ENCODE measurements at regions not wholly inside any gene's neighbourhood (a gene's known extent, or its start where the extent isn't known, plus 50 kb on each side); places are given as distances from the start of the nearest gene placed in this dataset.

DNA sequence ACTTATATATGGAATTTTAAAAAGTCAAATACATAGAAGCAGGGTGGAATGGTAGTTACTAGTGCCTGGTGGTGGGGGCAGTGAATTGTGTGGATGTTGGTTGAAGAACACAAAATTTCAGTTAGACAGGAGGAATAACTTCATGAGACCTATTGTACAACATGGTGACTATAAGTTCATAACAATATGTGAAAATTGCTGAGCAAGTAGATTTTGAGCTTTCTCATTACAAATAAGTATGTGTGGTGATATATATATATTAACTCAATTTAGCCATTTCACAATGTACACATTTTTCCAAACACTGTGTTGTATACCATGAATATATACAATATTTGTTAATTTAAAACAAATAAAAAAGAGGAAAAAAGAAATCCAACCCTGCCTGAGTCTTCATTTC, 641.1 kb downstream of the DIAPH3 start:
- ATAC-seq (ENCODE audit: low FRiP score in 2 of 2) (no peak), DNase-seq (no peak)
- no peak overlapping the region for H3K4me3 ChIP-seq
- no peak for TF ChIP-seq POLR2A (IDR thresholded peaks at IDR 0.05)
- no peak for TF ChIP-seq EP300 (IDR thresholded peaks at IDR 0.05)
- TF ChIP-seq, protein P1, sequence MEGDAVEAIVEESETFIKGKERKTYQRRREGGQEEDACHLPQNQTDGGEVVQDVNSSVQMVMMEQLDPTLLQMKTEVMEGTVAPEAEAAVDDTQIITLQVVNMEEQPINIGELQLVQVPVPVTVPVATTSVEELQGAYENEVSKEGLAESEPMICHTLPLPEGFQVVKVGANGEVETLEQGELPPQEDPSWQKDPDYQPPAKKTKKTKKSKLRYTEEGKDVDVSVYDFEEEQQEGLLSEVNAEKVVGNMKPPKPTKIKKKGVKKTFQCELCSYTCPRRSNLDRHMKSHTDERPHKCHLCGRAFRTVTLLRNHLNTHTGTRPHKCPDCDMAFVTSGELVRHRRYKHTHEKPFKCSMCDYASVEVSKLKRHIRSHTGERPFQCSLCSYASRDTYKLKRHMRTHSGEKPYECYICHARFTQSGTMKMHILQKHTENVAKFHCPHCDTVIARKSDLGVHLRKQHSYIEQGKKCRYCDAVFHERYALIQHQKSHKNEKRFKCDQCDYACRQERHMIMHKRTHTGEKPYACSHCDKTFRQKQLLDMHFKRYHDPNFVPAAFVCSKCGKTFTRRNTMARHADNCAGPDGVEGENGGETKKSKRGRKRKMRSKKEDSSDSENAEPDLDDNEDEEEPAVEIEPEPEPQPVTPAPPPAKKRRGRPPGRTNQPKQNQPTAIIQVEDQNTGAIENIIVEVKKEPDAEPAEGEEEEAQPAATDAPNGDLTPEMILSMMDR (IDR thresholded peaks at IDR 0.05): no peak
- TF ChIP-seq POLR2AphosphoS5 (IDR thresholded peaks at IDR 0.05): no peak
- no peaks in the 10 kb centered on the region for H3K27me3 ChIP-seq
- no peaks in the 10 kb centered on the region for H3K9me3 ChIP-seq
- no peak overlapping the region for H3K27ac ChIP-seq
- H3K36me3 ChIP-seq: no peaks in the 10 kb centered on the region
- no peaks in the 10 kb centered on the region for H3K4me1 ChIP-seq

DNA sequence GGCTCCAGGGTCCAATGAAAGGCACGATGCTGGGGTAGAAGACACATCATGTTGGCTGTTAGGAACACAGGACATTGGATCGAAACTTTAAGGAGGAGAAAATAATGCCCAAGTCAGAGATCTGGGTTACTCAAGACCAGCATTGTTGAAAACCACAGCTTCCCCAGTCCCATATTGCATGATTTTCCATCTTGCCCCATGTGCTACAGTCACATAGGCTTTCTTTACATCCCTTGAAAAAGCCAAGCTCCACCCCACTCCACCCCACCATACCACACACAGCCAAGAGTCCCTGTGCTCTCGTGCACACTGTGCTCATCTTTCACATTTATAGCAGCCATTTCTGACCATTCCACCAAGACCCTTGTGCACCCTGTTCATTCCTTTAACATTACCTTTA, 636.2 kb downstream of the DIAPH3 start:
- peak in 1 of 2 donors; percentile 35 for ATAC-seq (ENCODE audit: low FRiP score in 2 of 2)
- H3K27ac ChIP-seq: no peak overlapping the region
- DNase-seq: no peak
- H3K9me3 ChIP-seq: no peaks in the 10 kb centered on the region
- H3K4me1 ChIP-seq: peaks cover 0 to 17% (median 7%) of the 10 kb centered on the region in 4 donors
- no peak overlapping the region for H3K4me3 ChIP-seq
- H3K36me3 ChIP-seq: no peaks in the 10 kb centered on the region
- WGBS, 2 donors: 83 to 92% methylated on average over 3 of the region's 3 CpGs
- no peaks in the 10 kb centered on the region for H3K27me3 ChIP-seq
- TF ChIP-seq POLR2AphosphoS5 (IDR thresholded peaks at IDR 0.05) (no peak), POLR2A (IDR thresholded peaks at IDR 0.05) (no peak), EP300 (IDR thresholded peaks at IDR 0.05) (no peak)
- TF ChIP-seq, protein P1 (IDR thresholded peaks at IDR 0.05): no peak

DNA sequence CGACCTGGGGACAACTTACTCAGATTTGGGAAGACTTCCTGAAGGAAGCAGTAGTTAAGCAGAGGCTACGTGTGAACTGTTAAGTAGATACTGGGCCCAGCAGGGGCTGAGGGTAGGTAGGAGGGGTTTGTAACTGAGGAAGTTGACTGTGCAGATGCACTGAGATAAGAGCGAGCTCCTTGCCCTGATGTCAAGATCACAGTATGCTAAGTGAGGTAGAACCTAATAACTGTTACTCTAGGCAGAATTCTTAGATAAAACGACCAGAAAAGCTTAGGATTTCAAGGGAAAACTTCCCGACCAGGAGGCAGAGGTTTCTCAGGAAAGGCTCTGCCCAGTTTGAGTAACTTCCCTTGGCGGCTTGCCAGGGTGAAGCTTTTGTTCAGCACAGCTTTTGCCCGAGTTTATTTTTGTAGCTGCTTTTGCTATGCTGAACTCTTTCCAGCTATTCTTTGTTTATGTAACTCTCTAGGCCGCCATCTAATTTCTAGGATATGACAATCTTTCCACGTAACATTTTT, 632.1 kb downstream of the DIAPH3 start:
- 15 to 17% methylated on average over 8 to 9 of the region's 9 CpGs for WGBS, 2 donors
- peaks cover 0 to 19% (median 7%) of the 10 kb centered on the region in 4 donors for H3K4me1 ChIP-seq
- peak overlapping the region in 2 of 4 donors; percentile 51 to 52 for H3K27ac ChIP-seq
- TF ChIP-seq, protein P1 (IDR thresholded peaks at IDR 0.05): no peak
- peak; percentile 10 to 11 for TF ChIP-seq POLR2AphosphoS5 (IDR thresholded peaks at IDR 0.05)
- no peak for TF ChIP-seq EP300 (IDR thresholded peaks at IDR 0.05)
- no peak for TF ChIP-seq POLR2A (IDR thresholded peaks at IDR 0.05)
- no peaks in the 10 kb centered on the region for H3K36me3 ChIP-seq
- H3K9me3 ChIP-seq: no peaks in the 10 kb centered on the region
- ATAC-seq (ENCODE audit: low FRiP score in 2 of 2) (peak; percentile 22 to 54), DNase-seq (peak in 1 of 2 donors; percentile 62)
- H3K4me3 ChIP-seq: no peak overlapping the region
- H3K27me3 ChIP-seq: no peaks in the 10 kb centered on the region

DNA sequence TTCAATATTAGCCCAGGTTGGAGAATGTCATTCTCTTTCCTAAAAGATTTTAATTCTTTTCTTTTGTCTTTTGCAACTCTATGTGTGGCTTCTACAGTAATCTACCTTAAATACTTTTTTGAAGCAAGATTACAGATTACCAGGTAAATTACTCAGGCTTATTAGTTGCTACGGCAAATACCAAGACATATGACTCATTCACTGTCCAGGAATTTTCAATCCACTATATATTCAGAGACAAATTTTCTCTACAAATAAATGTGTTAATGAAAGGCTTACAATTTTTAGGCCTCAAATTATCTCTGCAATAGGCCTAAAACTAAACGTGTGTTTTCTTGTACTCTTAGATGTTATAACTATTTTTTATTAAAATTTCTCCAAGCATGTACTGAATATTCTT, 631.3 kb downstream of the DIAPH3 start:
- Histone ChIP-seq H3K27ac (peak overlapping the region in 2 of 4 donors; percentile 51 to 57), H3K4me3 (no peak overlapping the region), H3K4me1 (peaks cover 0 to 19% (median 7%) of the 10 kb centered on the region in 4 donors), H3K36me3 (no peaks in the 10 kb centered on the region), H3K9me3 (no peaks in the 10 kb centered on the region), H3K27me3 (no peaks in the 10 kb centered on the region)
- ATAC-seq (ENCODE audit: low FRiP score in 2 of 2) (no peak), DNase-seq (no peak)
- 85 to 94% methylated on average over 2 of the region's 2 CpGs for WGBS, 2 donors
- TF ChIP-seq POLR2A (IDR thresholded peaks at IDR 0.05): no peak
- TF ChIP-seq, protein P1 (IDR thresholded peaks at IDR 0.05): no peak
- TF ChIP-seq EP300 (IDR thresholded peaks at IDR 0.05): no peak
- TF ChIP-seq POLR2AphosphoS5 (IDR thresholded peaks at IDR 0.05): no peak

Measured in upper lobe of left lung (tissue), 6 donors.